DOHH2 (cell line): ENCODE measurements at regions not wholly inside any gene's neighbourhood (a gene's known extent, or its start where the extent isn't known, plus 50 kb on each side); places are given as distances from the start of the nearest gene placed in this dataset.
"Not testable (repeated sequence)": the region's sequence is repeated elsewhere in the genome, so short reads cannot be mapped to it uniquely, and the experiment has no call there.

ENCODE experiments used
- H3F3A ChIP-seq: fragments of 200-600 bp; sonication (generic), shearing (Covaris generic); 2 replicates; pipeline ENCODE4 v1.6.0; 2016; ENCODE audit warnings: antibody characterized with exemption, mild to moderate bottlenecking; ENCODE audit not compliant: control insufficient read depth, insufficient read depth
- H3K27ac ChIP-seq: fragments of 200-600 bp; sonication (generic); 2 replicates; pipeline ENCODE4 v1.5.1; 2014; ENCODE audit warnings: low read depth, mild to moderate bottlenecking, low read length, moderate library complexity
- H3K27me3 ChIP-seq: fragments of 200-600 bp; sonication (generic); 2 replicates; pipeline ENCODE4 v1.6.1; 2014; ENCODE audit warnings: mild to moderate bottlenecking, low read length, mixed read lengths; ENCODE audit not compliant: control insufficient read depth
- H3K36me3 ChIP-seq: fragments of 200-600 bp; sonication (generic); 2 replicates; pipeline ENCODE4 v1.6.1; 2014; ENCODE audit warnings: mild to moderate bottlenecking, low read length, moderate library complexity, mixed read lengths; ENCODE audit not compliant: control insufficient read depth
- H3K4me1 ChIP-seq: fragments of 200-600 bp; sonication (generic); 2 replicates; pipeline ENCODE4 v1.6.1; 2014; ENCODE audit warnings: mild to moderate bottlenecking, low read length, mixed read lengths; ENCODE audit not compliant: control insufficient read depth
- H3K4me2 ChIP-seq: fragments of 200-600 bp; sonication (generic); 2 replicates; pipeline ENCODE4 v1.6.0; 2014; ENCODE audit warnings: mild to moderate bottlenecking, low read length, moderate library complexity
- H3K4me3 ChIP-seq: fragments of 200-600 bp; sonication (generic); 2 replicates; pipeline ENCODE4 v1.5.1; 2014; ENCODE audit warnings: mild to moderate bottlenecking, low read length, mixed read lengths
- H3K79me2 ChIP-seq: fragments of 200-600 bp; sonication (generic); 2 replicates; pipeline ENCODE4 v1.6.1; 2014; ENCODE audit warnings: mild to moderate bottlenecking, low read length, mixed read lengths; ENCODE audit not compliant: control insufficient read depth
- H3K9me2 ChIP-seq: fragments of 200-600 bp; sonication (generic); replicated peaks from 2 replicates; pipeline ENCODE4 v1.6.1; 2014; ENCODE audit warnings: mild to moderate bottlenecking, low read length, mixed read lengths; ENCODE audit not compliant: control insufficient read depth
- H3K9me3 ChIP-seq: fragments of 200-600 bp; sonication (generic); 2 replicates; pipeline ENCODE4 v1.6.1; 2014; ENCODE audit warnings: antibody characterized with exemption, low read length, mixed read lengths; ENCODE audit not compliant: control insufficient read depth, insufficient read depth
- H4K20me1 ChIP-seq: fragments of 200-600 bp; sonication (generic); 2 replicates; pipeline ENCODE4 v1.6.0; 2014; ENCODE audit warnings: low read depth, mild to moderate bottlenecking, antibody characterized with exemption, low read length, moderate library complexity; ENCODE audit not compliant: control insufficient read depth, insufficient read depth
- CTCF ChIP-seq: fragments of 200-600 bp; sonication (generic); IDR thresholded peaks from one replicate; pipeline ENCODE4 v1.5.1; 2014; ENCODE audit warnings: antibody characterized with exemption, mild to moderate bottlenecking, low read depth, low read length; ENCODE audit not compliant: poor library complexity, severe bottlenecking
- EZH2phosphoT487 ChIP-seq: fragments of 200-600 bp; sonication (generic); IDR thresholded peaks from 2 replicates; pipeline ENCODE4 v1.6.1; 2017; ENCODE audit warnings: borderline replicate concordance, mild to moderate bottlenecking, antibody characterized with exemption, low read length, moderate library complexity, mixed read lengths

DNA sequence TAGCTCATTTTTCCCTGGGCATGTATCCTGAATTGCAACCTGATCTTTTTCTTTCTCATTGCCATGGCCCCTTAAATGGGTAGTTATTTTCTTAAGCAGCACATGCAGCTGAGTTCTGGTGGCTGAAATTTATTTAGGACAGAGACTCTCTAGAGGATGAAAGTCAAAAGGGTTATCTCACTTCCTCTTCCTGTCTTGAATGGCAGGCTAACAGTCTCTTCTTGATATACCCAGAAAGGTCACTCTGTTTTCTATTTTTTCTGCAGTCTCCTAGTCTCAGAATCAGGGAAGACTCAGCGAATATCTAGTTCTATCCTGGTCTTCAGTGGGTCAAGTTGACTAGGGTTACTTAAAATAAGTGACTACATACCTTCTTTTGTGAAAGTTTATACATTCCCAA lies 243.3 kb downstream of the EPHA7 start:
- Histone ChIP-seq H3K27ac (no peak overlapping the region), H3K4me2 (no peak overlapping the region), H3K9me3 (no peaks in the 10 kb centered on the region), H3K4me1 (no peaks in the 10 kb centered on the region), H3K36me3 (no peaks in the 10 kb centered on the region), H3K79me2 (no peaks in the 10 kb centered on the region), H4K20me1 (no peaks in the 10 kb centered on the region), H3K9me2 (no peaks in the 10 kb centered on the region), H3K27me3 (no peaks in the 10 kb centered on the region), H3K4me3 (no peak overlapping the region), H3F3A (no peaks in the 10 kb centered on the region)
- no peak for TF ChIP-seq CTCF
- TF ChIP-seq EZH2phosphoT487 = no peak

DNA sequence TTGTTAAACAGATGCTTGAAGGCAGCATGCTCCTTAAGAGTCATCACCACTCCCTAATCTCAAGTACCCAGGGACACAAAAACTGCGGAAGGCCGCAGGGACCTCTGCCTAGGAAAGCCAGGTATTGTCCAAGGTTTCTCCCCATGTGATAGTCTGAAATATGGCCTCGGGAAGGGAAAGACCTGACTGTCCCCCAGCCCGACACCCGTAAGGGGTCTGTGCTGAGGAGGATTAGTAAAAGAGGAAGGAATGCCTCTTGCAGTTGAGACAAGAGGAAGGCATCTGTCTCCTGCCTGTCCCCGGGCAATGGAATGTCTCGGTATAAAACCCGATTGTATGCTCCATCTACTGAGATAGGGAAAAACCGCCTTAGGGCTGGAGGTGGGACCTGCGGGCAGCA lies 245.8 kb downstream of the EPHA7 start:
- H3K4me1 ChIP-seq, H3K4me3 ChIP-seq, H3K36me3 ChIP-seq, H3K9me2 ChIP-seq, H3K4me2 ChIP-seq, H3K9me3 ChIP-seq, H3K27me3 ChIP-seq, H3F3A ChIP-seq, H3K79me2 ChIP-seq, H4K20me1 ChIP-seq, H3K27ac ChIP-seq: not testable (repeated sequence)

DNA sequence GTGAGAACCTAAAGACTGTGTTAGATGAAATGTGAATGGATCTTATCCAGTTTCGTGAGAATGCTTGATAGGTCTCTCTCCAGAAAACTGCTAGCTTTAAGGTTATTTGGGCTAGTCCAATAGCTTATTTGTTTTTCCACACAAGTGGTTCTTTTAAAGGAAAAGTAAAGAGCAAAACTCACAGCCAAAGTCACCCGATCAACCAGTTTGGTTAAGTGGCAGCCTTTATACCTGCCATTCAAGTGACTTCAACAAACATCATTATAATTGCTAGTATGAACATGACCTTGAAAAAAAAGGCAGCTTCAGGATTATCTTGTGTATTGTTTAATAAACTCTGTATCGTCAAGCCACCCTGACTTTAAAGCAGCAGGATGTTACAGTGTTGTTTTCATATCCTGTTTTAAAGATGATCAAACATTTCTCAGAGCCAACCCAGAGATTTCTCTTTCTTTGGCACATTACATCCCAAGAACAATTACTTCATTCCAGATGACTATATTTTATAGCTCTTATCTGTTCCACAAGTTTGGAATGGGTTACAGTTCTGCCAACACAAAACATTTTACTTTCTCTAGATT lies 253.4 kb downstream of the EPHA7 start:
- TF ChIP-seq EZH2phosphoT487 (no peak), CTCF (no peak)
- no peaks in the 10 kb centered on the region for H3K9me3 ChIP-seq
- H3K79me2 ChIP-seq = no peaks in the 10 kb centered on the region
- H3K4me3 ChIP-seq = no peak overlapping the region
- H3K9me2 ChIP-seq = no peaks in the 10 kb centered on the region
- no peaks in the 10 kb centered on the region for H3K4me1 ChIP-seq
- no peaks in the 10 kb centered on the region for H3K36me3 ChIP-seq
- H3F3A ChIP-seq = no peaks in the 10 kb centered on the region
- no peaks in the 10 kb centered on the region for H3K27me3 ChIP-seq
- H3K4me2 ChIP-seq = no peak overlapping the region
- no peak overlapping the region for H3K27ac ChIP-seq
- no peaks in the 10 kb centered on the region for H4K20me1 ChIP-seq

DNA sequence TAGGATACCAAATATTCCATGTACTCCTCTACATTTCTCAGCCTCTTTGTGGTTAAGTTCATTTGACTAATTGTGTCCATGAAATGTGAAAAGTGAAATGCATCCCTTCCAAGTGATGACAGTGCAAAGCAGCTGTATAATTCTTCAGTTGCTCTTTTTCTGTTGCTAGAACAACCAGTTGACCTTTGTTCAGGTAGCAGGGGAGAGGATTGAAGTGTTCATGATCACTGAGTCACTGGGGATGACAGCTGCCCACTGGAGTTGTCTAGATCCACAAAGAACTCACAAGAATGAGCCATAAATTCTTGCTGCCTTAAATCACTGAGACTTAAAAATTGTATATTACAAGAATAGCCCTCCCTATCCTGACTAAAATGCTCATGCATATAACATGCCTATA lies 254.6 kb downstream of the EPHA7 start:
- Histone ChIP-seq H3K27ac (no peak overlapping the region), H3K79me2 (no peaks in the 10 kb centered on the region), H3K4me1 (no peaks in the 10 kb centered on the region), H3K9me2 (no peaks in the 10 kb centered on the region), H3K4me3 (no peak overlapping the region), H3K4me2 (no peak overlapping the region), H3K36me3 (no peaks in the 10 kb centered on the region), H4K20me1 (no peaks in the 10 kb centered on the region), H3F3A (no peaks in the 10 kb centered on the region), H3K9me3 (no peaks in the 10 kb centered on the region), H3K27me3 (no peaks in the 10 kb centered on the region)
- TF ChIP-seq EZH2phosphoT487 = no peak
- no peak for TF ChIP-seq CTCF
